ENCODE measurements at regions not wholly inside any gene's neighbourhood (a gene's known extent, or its start where the extent isn't known, plus 50 kb on each side); places are given as distances from the start of the nearest gene placed in this dataset.

- Mint-ChIP-seq H3K9me3 (peaks cover 9% of the 10 kb centered on the region), H3K36me3 (ENCODE audit: low read depth) (no peaks in the 10 kb centered on the region), H3K27me3 (ENCODE audit: low read depth, poor library complexity) (peaks cover 15% of the 10 kb centered on the region), H3K27ac (no peak overlapping the region), H3K4me3 (no peak overlapping the region), H3K4me1 (peaks cover 49% of the 10 kb centered on the region)
- DNase-seq, result no peak
- TF ChIP-seq CTCF (IDR thresholded peaks at IDR 0.05), result no peak
Observed at GRCh38 chr20:50309764-50310672, 119.4 kb downstream of the CEBPB start.

- Mint-ChIP-seq H3K27me3 (ENCODE audit: low read depth, poor library complexity) (peaks cover 19% of the 10 kb centered on the region), H3K36me3 (ENCODE audit: low read depth) (no peaks in the 10 kb centered on the region), H3K9me3 (peaks cover 12% of the 10 kb centered on the region), H3K4me3 (no peak overlapping the region), H3K4me1 (peaks cover 43% of the 10 kb centered on the region), H3K27ac (no peak overlapping the region)
- TF ChIP-seq CTCF (IDR thresholded peaks at IDR 0.05), result no peak
- no peak for DNase-seq
Observed at GRCh38 chr20:50310673-50311051, 120.0 kb downstream of the CEBPB start.

GRCh38 chr20:50311308-50312001 lies 120.8 kb downstream of the CEBPB start:
- DNase-seq, result no peak
- Mint-ChIP-seq H3K36me3 (ENCODE audit: low read depth) (no peaks in the 10 kb centered on the region), H3K4me3 (no peak overlapping the region), H3K27me3 (ENCODE audit: low read depth, poor library complexity) (peaks cover 19% of the 10 kb centered on the region), H3K4me1 (peaks cover 35% of the 10 kb centered on the region), H3K27ac (peak overlapping the region; percentile 73), H3K9me3 (peaks cover 12% of the 10 kb centered on the region)
- no peak for TF ChIP-seq CTCF (IDR thresholded peaks at IDR 0.05)

GRCh38 chr20:50312002-50312681 lies 121.5 kb downstream of the CEBPB start:
- Mint-ChIP-seq H3K36me3 (ENCODE audit: low read depth) (no peaks in the 10 kb centered on the region), H3K4me3 (no peak overlapping the region), H3K9me3 (peaks cover 12% of the 10 kb centered on the region), H3K27ac (no peak overlapping the region), H3K27me3 (ENCODE audit: low read depth, poor library complexity) (peaks cover 19% of the 10 kb centered on the region), H3K4me1 (peaks cover 28% of the 10 kb centered on the region)
- no peak for TF ChIP-seq CTCF (IDR thresholded peaks at IDR 0.05)
- DNase-seq, result no peak

- DNase-seq, result no peak
- no peak for TF ChIP-seq CTCF (IDR thresholded peaks at IDR 0.05)
- Mint-ChIP-seq H3K9me3 (peaks cover 12% of the 10 kb centered on the region), H3K4me1 (peaks cover 33% of the 10 kb centered on the region), H3K27me3 (ENCODE audit: low read depth, poor library complexity) (peaks cover 25% of the 10 kb centered on the region), H3K36me3 (ENCODE audit: low read depth) (no peaks in the 10 kb centered on the region), H3K27ac (no peak overlapping the region), H3K4me3 (no peak overlapping the region)
Observed at GRCh38 chr20:50312682-50313521, 122.3 kb downstream of the CEBPB start.
